SK-N-SH (cell line): ENCODE measurements at regions not wholly inside any gene's neighbourhood (a gene's known extent, or its start where the extent isn't known, plus 50 kb on each side); places are given as distances from the start of the nearest gene placed in this dataset.

Experiments
- CTCF ChIA-PET: fragments of 300-600, 350-600 bp; formaldehyde crosslinking; extraction: SDS; loops from one replicate; lab custom pipeline; 2021; lab: Yijun Ruan, JAX
- POLR2A ChIA-PET: fragments of 350-600 bp; sonication (Branson Sonifier 250); formaldehyde crosslinking; extraction: SDS; loops from one replicate; lab custom pipeline; 2020; ENCODE audit warnings: antibody characterized with exemption, inconsistent platforms; lab: Yijun Ruan, JAX
- DNase-seq: peaks from one replicate; pipeline ENCODE4 v3.0.0; 2012
- H2AFZ ChIP-seq: fragments of 200-600 bp; sonication (generic); 2 replicates; pipeline ENCODE4 v1.8.1; 2016; ENCODE audit warnings: antibody characterized with exemption, mild to moderate bottlenecking, low read depth
- H3F3A ChIP-seq: fragments of 200-600 bp; sonication (generic); replicated peaks from 2 replicates; pipeline ENCODE3; 2016; ENCODE audit warnings: antibody characterized with exemption, mild to moderate bottlenecking; ENCODE audit not compliant: insufficient read depth
- H3K27ac ChIP-seq, 2 experiments: fragments of 200-500 bp in 1 of 2; fragments of 200-600 bp in 1 of 2; sonication (Bioruptor generic) in 1 of 2; sonication (generic), shearing (Covaris generic) in 1 of 2; 2 replicates each; pipeline versions ENCODE4 v1.5.1 to v1.6.1; 2014 to 2016; ENCODE audit warnings: low read depth in 2 of 2, inconsistent platforms in 1 of 2, low read length in 1 of 2, mild to moderate bottlenecking in 1 of 2, mixed read lengths in 1 of 2
- H3K27me3 ChIP-seq: fragments of 200-600 bp; sonication (generic), shearing (Covaris generic); 2 replicates; pipeline ENCODE4 v1.6.1; 2016; ENCODE audit warnings: mixed run types; ENCODE audit not compliant: insufficient read depth
- H3K36me3 ChIP-seq, 2 experiments: fragments of 200-500 bp in 1 of 2; fragments of 200-600 bp in 1 of 2; sonication (Bioruptor generic) in 1 of 2; sonication (generic) in 1 of 2; replicated peaks in 1 of 2; 2 replicates each; pipeline versions ENCODE3 to v1.5.1; 2014 to 2016; ENCODE audit warnings: low read length in 1 of 2, mild to moderate bottlenecking in 1 of 2; ENCODE audit not compliant: insufficient read depth in 2 of 2, control insufficient read depth in 1 of 2
- H3K4me1 ChIP-seq, 2 experiments: fragments of 200-500 bp in 1 of 2; fragments of 200-600 bp in 1 of 2; sonication (Bioruptor generic) in 1 of 2; sonication (generic), shearing (Covaris generic) in 1 of 2; 2 replicates each; pipeline versions ENCODE4 v1.5.1 to v1.6.1; 2014 to 2016; ENCODE audit warnings: low read depth in 1 of 2, low read length in 1 of 2, mixed run types in 1 of 2; ENCODE audit not compliant: insufficient read depth in 2 of 2, control insufficient read depth in 1 of 2
- H3K4me2 ChIP-seq: fragments of 200-600 bp; sonication (generic), shearing (Covaris generic); 2 replicates; pipeline ENCODE4 v1.6.1; 2017; ENCODE audit warnings: mixed run types
- H3K4me3 ChIP-seq, 2 experiments: fragments of 200-500 bp in 1 of 2; fragments of 200-600 bp in 1 of 2; sonication (Bioruptor generic) in 1 of 2; sonication (generic), shearing (Covaris generic) in 1 of 2; 2 replicates each; pipeline versions ENCODE4 v1.5.1 to v1.8.1; 2014 to 2016; ENCODE audit warnings: low read depth in 2 of 2, inconsistent platforms in 1 of 2, low read length in 1 of 2, mild to moderate bottlenecking in 1 of 2, mixed read lengths in 1 of 2, moderate library complexity in 1 of 2
- H3K79me2 ChIP-seq: fragments of 200-600 bp; sonication (generic); 2 replicates; pipeline ENCODE4 v1.8.1; 2017; ENCODE audit warnings: mild to moderate bottlenecking; ENCODE audit not compliant: insufficient read depth
- H3K9ac ChIP-seq: fragments of 200-600 bp; sonication (generic); 2 replicates; pipeline ENCODE4 v1.6.1; 2017; ENCODE audit warnings: mixed run types
- H3K9me2 ChIP-seq: fragments of 200-600 bp; sonication (generic); 2 replicates; pipeline ENCODE4 v1.6.1; 2017; ENCODE audit warnings: mixed run types
- H3K9me3 ChIP-seq: fragments of 200-600 bp; sonication (generic); 2 replicates; pipeline ENCODE4 v1.6.1; 2017; ENCODE audit warnings: mixed run types, mild to moderate bottlenecking, moderate library complexity
- H4K20me1 ChIP-seq: fragments of 200-600 bp; sonication (generic); 2 replicates; pipeline ENCODE4 v1.6.1; 2017; ENCODE audit warnings: mild to moderate bottlenecking, mixed run types; ENCODE audit not compliant: insufficient read depth
- CHD2 ChIP-seq: fragments of 150-350 bp; IDR thresholded peaks from 2 replicates; pipeline ENCODE4 v1.6.1; 2018; ENCODE audit warnings: low read length; ENCODE audit not compliant: partially characterized antibody
- FOXJ3 ChIP-seq: sonication (generic); formaldehyde crosslinking; IDR thresholded peaks from 2 replicates; pipeline ENCODE4 v1.5.1; 2020; ENCODE audit warnings: mild to moderate bottlenecking, missing genetic modification reagents
- FOXM1 ChIP-seq: IDR thresholded peaks from 2 replicates; pipeline ENCODE4 v1.4.0; 2012; ENCODE audit warnings: low read depth, mild to moderate bottlenecking
- GATA2 ChIP-seq: sonication (generic); formaldehyde crosslinking; IDR thresholded peaks from 2 replicates; pipeline ENCODE4 v1.5.0; 2020; ENCODE audit warnings: mild to moderate bottlenecking, missing genetic modification reagents
- JUND ChIP-seq: IDR thresholded peaks from 2 replicates; pipeline ENCODE4 v1.4.0; 2012
- MAX ChIP-seq: IDR thresholded peaks from 2 replicates; pipeline ENCODE4 v1.4.0; 2012; ENCODE audit warnings: low read depth
- MXI1 ChIP-seq: IDR thresholded peaks from 2 replicates; pipeline ENCODE4 v1.6.1; 2012; ENCODE audit warnings: mild to moderate bottlenecking, low read depth, low read length, improper control_type of control experiment
- NFIC ChIP-seq: IDR thresholded peaks from 2 replicates; pipeline ENCODE4 v1.4.0; 2012; ENCODE audit warnings: borderline replicate concordance
- RCOR1 ChIP-seq: fragments of 150-350 bp; IDR thresholded peaks from 2 replicates; pipeline ENCODE4 v1.6.1; 2017; ENCODE audit warnings: antibody characterized with exemption, low read length
- RXRA ChIP-seq: IDR thresholded peaks from 2 replicates; pipeline ENCODE4 v1.4.0; 2012; ENCODE audit warnings: low read depth, mild to moderate bottlenecking, borderline replicate concordance
- SMC3 ChIP-seq: IDR thresholded peaks from 2 replicates; pipeline ENCODE4 v1.6.1; 2012; ENCODE audit warnings: low read depth, low read length, improper control_type of control experiment
- TCF12 ChIP-seq: IDR thresholded peaks from 2 replicates; pipeline ENCODE4 v1.4.0; 2012
- TEAD4 ChIP-seq: IDR thresholded peaks from 2 replicates; pipeline ENCODE4 v1.4.0; 2012; ENCODE audit warnings: mild to moderate bottlenecking, borderline replicate concordance; ENCODE audit not compliant: insufficient read depth
- USF2 ChIP-seq: fragments of 150-350 bp; IDR thresholded peaks from 2 replicates; pipeline ENCODE4 v1.6.1; 2017; ENCODE audit warnings: antibody characterized with exemption, low read length, low read depth, borderline replicate concordance
- YY1 ChIP-seq: IDR thresholded peaks from 2 replicates; pipeline ENCODE4 v1.4.0; 2012; ENCODE audit warnings: low read depth, mild to moderate bottlenecking
- WGBS: methylation state at CpG from one replicate; pipeline ENCODE4 v1.1.6; 2017; ENCODE audit warnings: low lambda C conversion rate; 5-methylcytosine and 5-hydroxymethylcytosine counted together
- TF ChIP-seq, protein P1 (sequence below): IDR thresholded peaks from 2 replicates; pipeline ENCODE4 v1.4.0; 2012; ENCODE audit warnings: low read depth, borderline replicate concordance
- TF ChIP-seq, protein P2 (sequence below): IDR thresholded peaks from 2 replicates; pipeline ENCODE4; 2012

DNA sequence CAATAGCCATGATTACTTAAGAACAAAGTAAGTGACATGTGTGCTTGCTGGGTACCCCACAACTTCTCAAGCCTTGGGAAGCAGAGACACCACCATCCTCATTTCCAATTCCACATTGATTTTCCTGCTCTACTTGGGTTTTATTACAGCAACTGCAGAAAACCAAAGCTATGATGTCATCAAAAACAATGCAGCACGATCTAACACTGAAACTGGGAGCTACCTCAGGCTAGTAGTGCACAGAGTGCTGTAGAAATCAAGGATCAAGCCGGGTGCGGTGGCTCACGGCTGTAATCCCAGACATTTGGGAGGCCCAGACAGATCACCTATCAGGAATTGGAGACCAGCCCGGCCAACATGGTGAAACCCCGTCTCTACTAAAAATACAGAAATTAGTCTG lies 174.4 kb upstream of the MSX2 start (continued):
- TF ChIP-seq USF2, result no peak
- no peak for TF ChIP-seq YY1
- no peak for TF ChIP-seq NFIC
- TF ChIP-seq MAX, result no peak
- no peak for TF ChIP-seq MXI1

GRCh38 chr5:174552428-174552827 lies 172.0 kb upstream of the MSX2 start:
- ChIA-PET POLR2A (no interaction called here), CTCF (interaction anchor here (1.0 kb wide), 1 partner anchor 9 kb away, joined by 4 read pairs; no protein-coding TSS in a partner anchor)
- DNase-seq, result no peak
- Histone ChIP-seq H3K4me3 (no peak overlapping the region), H3K4me1 (peaks cover 0 to 8% of the 10 kb centered on the region in 2 experiments; a peak in 1 of 4 replicates), H3K9me3 (no peaks in the 10 kb centered on the region), H3K4me2 (no peak overlapping the region), H3K36me3 (no peaks in the 10 kb centered on the region), H3K27me3 (no peaks in the 10 kb centered on the region), H3F3A (no peaks in the 10 kb centered on the region), H4K20me1 (no peaks in the 10 kb centered on the region), H3K79me2 (no peaks in the 10 kb centered on the region), H3K9ac (no peak overlapping the region), H3K9me2 (no peaks in the 10 kb centered on the region), H2AFZ (no peak overlapping the region), H3K27ac (no peak overlapping the region)
- TF ChIP-seq FOXJ3 (CRISPR knock-in tag) (no peak), RCOR1 (no peak), GATA2 (CRISPR knock-in tag) (no peak), MXI1 (no peak), SMC3 (no peak), TEAD4 (no peak), NFIC (no peak), RXRA (no peak), CHD2 (no peak), FOXM1 (no peak), JUND (no peak), TCF12 (no peak)
- TF ChIP-seq, protein P1, sequence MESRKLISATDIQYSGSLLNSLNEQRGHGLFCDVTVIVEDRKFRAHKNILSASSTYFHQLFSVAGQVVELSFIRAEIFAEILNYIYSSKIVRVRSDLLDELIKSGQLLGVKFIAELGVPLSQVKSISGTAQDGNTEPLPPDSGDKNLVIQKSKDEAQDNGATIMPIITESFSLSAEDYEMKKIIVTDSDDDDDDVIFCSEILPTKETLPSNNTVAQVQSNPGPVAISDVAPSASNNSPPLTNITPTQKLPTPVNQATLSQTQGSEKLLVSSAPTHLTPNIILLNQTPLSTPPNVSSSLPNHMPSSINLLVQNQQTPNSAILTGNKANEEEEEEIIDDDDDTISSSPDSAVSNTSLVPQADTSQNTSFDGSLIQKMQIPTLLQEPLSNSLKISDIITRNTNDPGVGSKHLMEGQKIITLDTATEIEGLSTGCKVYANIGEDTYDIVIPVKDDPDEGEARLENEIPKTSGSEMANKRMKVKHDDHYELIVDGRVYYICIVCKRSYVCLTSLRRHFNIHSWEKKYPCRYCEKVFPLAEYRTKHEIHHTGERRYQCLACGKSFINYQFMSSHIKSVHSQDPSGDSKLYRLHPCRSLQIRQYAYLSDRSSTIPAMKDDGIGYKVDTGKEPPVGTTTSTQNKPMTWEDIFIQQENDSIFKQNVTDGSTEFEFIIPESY, result no peak
- TF ChIP-seq, protein P2, sequence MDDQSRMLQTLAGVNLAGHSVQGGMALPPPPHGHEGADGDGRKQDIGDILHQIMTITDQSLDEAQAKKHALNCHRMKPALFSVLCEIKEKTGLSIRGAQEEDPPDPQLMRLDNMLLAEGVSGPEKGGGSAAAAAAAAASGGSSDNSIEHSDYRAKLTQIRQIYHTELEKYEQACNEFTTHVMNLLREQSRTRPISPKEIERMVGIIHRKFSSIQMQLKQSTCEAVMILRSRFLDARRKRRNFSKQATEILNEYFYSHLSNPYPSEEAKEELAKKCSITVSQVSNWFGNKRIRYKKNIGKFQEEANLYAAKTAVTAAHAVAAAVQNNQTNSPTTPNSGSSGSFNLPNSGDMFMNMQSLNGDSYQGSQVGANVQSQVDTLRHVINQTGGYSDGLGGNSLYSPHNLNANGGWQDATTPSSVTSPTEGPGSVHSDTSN, result no peak
- 75% methylated on average over 8 of the region's 8 CpGs for WGBS
